ENCODE measurements at regions not wholly inside any gene's neighbourhood (a gene's known extent, or its start where the extent isn't known, plus 50 kb on each side); places are given as distances from the start of the nearest gene placed in this dataset.

DNA sequence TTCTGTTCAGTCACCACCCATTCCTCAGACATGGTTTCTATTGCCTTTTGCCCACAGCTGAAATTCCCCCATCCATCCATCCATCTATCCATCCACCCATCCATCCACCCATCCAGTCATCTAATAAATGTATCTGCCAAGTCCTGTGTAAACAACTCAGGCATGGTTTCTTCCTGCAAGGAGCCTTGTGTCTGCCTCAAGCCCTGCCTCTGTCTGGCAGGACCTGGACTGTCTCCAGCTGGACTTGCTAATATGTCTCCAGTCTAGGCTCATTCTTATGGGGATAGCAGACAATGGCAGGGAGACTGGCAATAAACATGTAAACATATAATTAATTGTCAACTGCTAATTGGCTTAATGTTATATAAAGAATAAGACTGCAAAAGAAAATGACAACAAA is 64.7 kb upstream of the AMPD3 start:
- Histone ChIP-seq H3K36me3 (no peaks in the 10 kb centered on the region), H3K9me3 (no peaks in the 10 kb centered on the region), H3K27ac (no peak overlapping the region), H3K27me3 (peaks cover 45% of the 10 kb centered on the region), H3K4me3 (ENCODE audit: low read depth in 1 of 2, low read length in 1 of 2) (no peak overlapping the region), H3K4me1 (ENCODE audit: control insufficient read depth in 1 of 2, insufficient read depth in 1 of 2, low read depth in 1 of 2, low read length in 1 of 2) (no peaks in the 10 kb centered on the region)
- TF ChIP-seq, protein P1, sequence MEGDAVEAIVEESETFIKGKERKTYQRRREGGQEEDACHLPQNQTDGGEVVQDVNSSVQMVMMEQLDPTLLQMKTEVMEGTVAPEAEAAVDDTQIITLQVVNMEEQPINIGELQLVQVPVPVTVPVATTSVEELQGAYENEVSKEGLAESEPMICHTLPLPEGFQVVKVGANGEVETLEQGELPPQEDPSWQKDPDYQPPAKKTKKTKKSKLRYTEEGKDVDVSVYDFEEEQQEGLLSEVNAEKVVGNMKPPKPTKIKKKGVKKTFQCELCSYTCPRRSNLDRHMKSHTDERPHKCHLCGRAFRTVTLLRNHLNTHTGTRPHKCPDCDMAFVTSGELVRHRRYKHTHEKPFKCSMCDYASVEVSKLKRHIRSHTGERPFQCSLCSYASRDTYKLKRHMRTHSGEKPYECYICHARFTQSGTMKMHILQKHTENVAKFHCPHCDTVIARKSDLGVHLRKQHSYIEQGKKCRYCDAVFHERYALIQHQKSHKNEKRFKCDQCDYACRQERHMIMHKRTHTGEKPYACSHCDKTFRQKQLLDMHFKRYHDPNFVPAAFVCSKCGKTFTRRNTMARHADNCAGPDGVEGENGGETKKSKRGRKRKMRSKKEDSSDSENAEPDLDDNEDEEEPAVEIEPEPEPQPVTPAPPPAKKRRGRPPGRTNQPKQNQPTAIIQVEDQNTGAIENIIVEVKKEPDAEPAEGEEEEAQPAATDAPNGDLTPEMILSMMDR (IDR thresholded peaks at IDR 0.05) = no peak

GRCh38 chr11:10392095-10393079 is 62.7 kb upstream of the AMPD3 start:
- Histone ChIP-seq H3K27me3 (peaks cover 30% of the 10 kb centered on the region), H3K36me3 (no peaks in the 10 kb centered on the region), H3K4me1 (ENCODE audit: control insufficient read depth in 1 of 2, insufficient read depth in 1 of 2, low read depth in 1 of 2, low read length in 1 of 2) (no peaks in the 10 kb centered on the region), H3K9me3 (no peaks in the 10 kb centered on the region), H3K4me3 (ENCODE audit: low read depth in 1 of 2, low read length in 1 of 2) (no peak overlapping the region), H3K27ac (no peak overlapping the region)
- TF ChIP-seq, protein P1 (IDR thresholded peaks at IDR 0.05) = no peak

DNA sequence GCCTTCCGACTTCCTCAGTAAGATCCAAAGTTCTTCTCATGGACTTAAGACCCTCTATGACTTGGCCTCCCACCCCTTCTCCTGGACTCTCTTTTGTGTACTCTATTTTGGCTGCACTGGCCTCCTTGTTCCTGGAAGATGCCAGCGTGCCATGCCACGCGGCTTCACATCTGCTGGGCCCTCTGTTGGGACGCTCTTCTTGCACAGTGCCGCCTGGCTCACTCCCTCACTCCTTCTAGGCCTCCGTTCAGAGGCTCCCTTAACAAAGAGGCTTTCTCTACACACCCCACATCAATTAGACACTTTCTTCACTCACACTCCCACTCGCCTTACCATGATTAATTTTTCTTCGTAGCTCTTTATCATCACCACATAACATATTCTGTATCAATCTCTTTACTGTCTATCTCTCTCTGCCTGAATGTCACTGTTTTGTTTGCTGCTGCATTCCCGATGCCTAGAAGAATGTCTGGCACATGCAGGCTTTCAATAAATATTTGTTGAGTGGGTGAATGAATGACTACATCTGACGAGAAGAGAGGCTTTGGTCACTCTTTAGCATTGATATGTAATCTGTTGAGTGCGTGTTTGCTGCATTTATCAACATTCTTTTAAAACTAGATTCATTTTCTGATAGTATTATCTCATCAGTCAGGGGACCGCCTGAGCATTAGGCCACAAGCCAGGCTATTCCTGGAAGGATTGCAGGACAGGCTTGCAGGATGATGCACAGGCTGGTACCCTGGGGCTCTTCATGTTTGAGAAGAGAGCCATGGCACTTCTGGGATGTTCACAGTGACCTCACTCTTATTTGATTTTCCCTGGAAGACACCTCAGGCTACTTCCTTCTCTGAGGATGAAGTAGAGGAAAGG is 60.6 kb upstream of the AMPD3 start:
- no peak overlapping the region for H3K27ac ChIP-seq
- TF ChIP-seq, protein P1 (IDR thresholded peaks at IDR 0.05) = no peak
- H3K9me3 ChIP-seq = no peaks in the 10 kb centered on the region
- H3K4me1 ChIP-seq (ENCODE audit: control insufficient read depth in 1 of 2, insufficient read depth in 1 of 2, low read depth in 1 of 2, low read length in 1 of 2) = no peaks in the 10 kb centered on the region
- peaks cover 25% of the 10 kb centered on the region for H3K27me3 ChIP-seq
- H3K4me3 ChIP-seq (ENCODE audit: low read depth in 1 of 2, low read length in 1 of 2) = no peak overlapping the region
- no peaks in the 10 kb centered on the region for H3K36me3 ChIP-seq

- peaks cover 18% of the 10 kb centered on the region for H3K27me3 ChIP-seq
- H3K36me3 ChIP-seq = no peaks in the 10 kb centered on the region
- no peaks in the 10 kb centered on the region for H3K9me3 ChIP-seq
- TF ChIP-seq, protein P1 (IDR thresholded peaks at IDR 0.05) = no peak
- H3K4me3 ChIP-seq (ENCODE audit: low read depth in 1 of 2, low read length in 1 of 2) = no peak overlapping the region
- H3K4me1 ChIP-seq (ENCODE audit: control insufficient read depth in 1 of 2, insufficient read depth in 1 of 2, low read depth in 1 of 2, low read length in 1 of 2) = no peaks in the 10 kb centered on the region
- H3K27ac ChIP-seq = no peak overlapping the region
Observed at GRCh38 chr11:10395166-10395897, 59.7 kb upstream of the AMPD3 start.

GRCh38 chr11:10396771-10397170 is 58.3 kb upstream of the AMPD3 start:
- TF ChIP-seq, protein P1 (IDR thresholded peaks at IDR 0.05) = no peak
- Histone ChIP-seq H3K36me3 (no peaks in the 10 kb centered on the region), H3K9me3 (no peaks in the 10 kb centered on the region), H3K27ac (no peak overlapping the region), H3K4me1 (ENCODE audit: control insufficient read depth in 1 of 2, insufficient read depth in 1 of 2, low read depth in 1 of 2, low read length in 1 of 2) (peaks cover 0 to 11% of the 10 kb centered on the region in 2 experiments), H3K4me3 (ENCODE audit: low read depth in 1 of 2, low read length in 1 of 2) (no peak overlapping the region), H3K27me3 (peaks cover 10% of the 10 kb centered on the region)
